ENCODE measurements at regions not wholly inside any gene's neighbourhood (a gene's known extent, or its start where the extent isn't known, plus 50 kb on each side); places are given as distances from the start of the nearest gene placed in this dataset.

- no peak for TF ChIP-seq CTCF (IDR thresholded peaks at IDR 0.05)
- TF ChIP-seq POLR2A (IDR thresholded peaks at IDR 0.05), result no peak
Observed at GRCh38 chr4:79078339-79078738, 139.1 kb upstream of the PAQR3 start.
